ENCODE measurements at regions not wholly inside any gene's neighbourhood (a gene's known extent, or its start where the extent isn't known, plus 50 kb on each side); places are given as distances from the start of the nearest gene placed in this dataset.

- no peak for TF ChIP-seq POLR2A (IDR thresholded peaks at IDR 0.05)
- no peak for TF ChIP-seq CTCF (IDR thresholded peaks at IDR 0.05)
Measured at GRCh38 chr5:173537228-173537627, 79.2 kb downstream of the BOD1 start.
